HUES64 (cell line): ENCODE measurements at regions not wholly inside any gene's neighbourhood (a gene's known extent, or its start where the extent isn't known, plus 50 kb on each side); places are given as distances from the start of the nearest gene placed in this dataset.

Experiments used
- H3K27ac ChIP-seq: 2 replicates; pipeline ENCODE4 v1.7.0; 2013; ENCODE audit warnings: low read depth, low read length, inconsistent platforms
- H3K27me3 ChIP-seq: 2 replicates; pipeline ENCODE4 v1.6.1; 2013; ENCODE audit warnings: mild to moderate bottlenecking, low read length; ENCODE audit not compliant: insufficient read depth
- H3K36me3 ChIP-seq: 2 replicates; pipeline ENCODE4 v1.6.1; 2013; ENCODE audit warnings: mild to moderate bottlenecking, low read length; ENCODE audit not compliant: insufficient read depth
- H3K4me1 ChIP-seq: 2 replicates; pipeline ENCODE4 v1.6.1; 2013; ENCODE audit warnings: mild to moderate bottlenecking, low read length, moderate library complexity; ENCODE audit not compliant: insufficient read depth
- H3K4me3 ChIP-seq: 2 replicates; pipeline ENCODE4 v1.5.1; 2013; ENCODE audit warnings: mild to moderate bottlenecking, low read length, moderate library complexity
- H3K9ac ChIP-seq: 2 replicates; pipeline ENCODE4 v1.6.1; 2013; ENCODE audit warnings: mild to moderate bottlenecking, low read depth, low read length
- H3K9me3 ChIP-seq: 2 replicates; pipeline ENCODE4 v1.6.1; 2013; ENCODE audit warnings: low read depth, low read length; ENCODE audit not compliant: insufficient read depth
- WGBS: fragments of 150-250, 120-280 bp; methylation state at CpG from one replicate; pipeline ENCODE4 v1.1.7; 2013; ENCODE audit warnings: missing lambda C conversion rate; 5-methylcytosine and 5-hydroxymethylcytosine counted together

GRCh38 chr20:12764851-12765250 is 243.9 kb upstream of the SPTLC3 start:
- Histone ChIP-seq H3K4me3 (no peak overlapping the region), H3K27ac (no peak overlapping the region), H3K36me3 (peaks cover 33% of the 10 kb centered on the region), H3K9ac (no peak overlapping the region), H3K27me3 (no peaks in the 10 kb centered on the region), H3K9me3 (no peaks in the 10 kb centered on the region), H3K4me1 (peaks cover 24% of the 10 kb centered on the region)
- WGBS: no CpG with 5 or more reads among the region's 1 CpG

GRCh38 chr20:12773936-12774335 is 234.8 kb upstream of the SPTLC3 start:
- H3K4me3 ChIP-seq: no peak overlapping the region
- 0 out of 2 replicates have a peak, but pooled peaks cover 6% of the 10 kb centered on the region for H3K4me1 ChIP-seq
- WGBS: 98% methylated on average over 2 of the region's 2 CpGs
- H3K36me3 ChIP-seq: no peaks in the 10 kb centered on the region
- H3K27ac ChIP-seq: no peak overlapping the region
- H3K27me3 ChIP-seq: no peaks in the 10 kb centered on the region
- no peak overlapping the region for H3K9ac ChIP-seq
- no peaks in the 10 kb centered on the region for H3K9me3 ChIP-seq

- Histone ChIP-seq H3K4me3 (no peak overlapping the region), H3K9me3 (no peaks in the 10 kb centered on the region), H3K4me1 (0 out of 2 replicates have a peak, but pooled peaks cover 6% of the 10 kb centered on the region), H3K27me3 (no peaks in the 10 kb centered on the region), H3K9ac (no peak overlapping the region), H3K36me3 (no peaks in the 10 kb centered on the region), H3K27ac (no peak overlapping the region)
- WGBS: 95% methylated on average over 5 of the region's 5 CpGs
These were observed 233.7 kb upstream of the SPTLC3 start for GRCh38 chr20:12775041-12775440.

GRCh38 chr20:12777016-12777415 is 231.8 kb upstream of the SPTLC3 start:
- no peak overlapping the region for H3K27ac ChIP-seq
- no peaks in the 10 kb centered on the region for H3K9me3 ChIP-seq
- WGBS: 100% methylated on average over 5 of the region's 5 CpGs
- H3K36me3 ChIP-seq: no peaks in the 10 kb centered on the region
- 0 out of 2 replicates have a peak, but pooled peaks cover 6% of the 10 kb centered on the region for H3K4me1 ChIP-seq
- no peak overlapping the region for H3K9ac ChIP-seq
- no peaks in the 10 kb centered on the region for H3K27me3 ChIP-seq
- no peak overlapping the region for H3K4me3 ChIP-seq

- peaks cover 3% of the 10 kb centered on the region; the same call in 1 of the 2 replicates for H3K4me1 ChIP-seq
- no peak overlapping the region for H3K4me3 ChIP-seq
- H3K9me3 ChIP-seq: no peaks in the 10 kb centered on the region
- no peaks in the 10 kb centered on the region for H3K27me3 ChIP-seq
- H3K27ac ChIP-seq: no peak overlapping the region
- H3K9ac ChIP-seq: no peak overlapping the region
- no peaks in the 10 kb centered on the region for H3K36me3 ChIP-seq
- 92% methylated on average over 3 of the region's 5 CpGs for WGBS
These were observed 222.5 kb upstream of the SPTLC3 start for GRCh38 chr20:12786276-12786675.

GRCh38 chr20:12788632-12789299 is 220.0 kb upstream of the SPTLC3 start:
- Histone ChIP-seq H3K4me1 (peaks cover 3% of the 10 kb centered on the region; the same call in 1 of the 2 replicates), H3K4me3 (no peak overlapping the region), H3K9ac (no peak overlapping the region), H3K36me3 (no peaks in the 10 kb centered on the region), H3K27me3 (no peaks in the 10 kb centered on the region), H3K27ac (no peak overlapping the region), H3K9me3 (no peaks in the 10 kb centered on the region)
- 90% methylated on average over 8 of the region's 8 CpGs for WGBS

GRCh38 chr20:12790859-12791258 is 217.9 kb upstream of the SPTLC3 start:
- Histone ChIP-seq H3K27ac (no peak overlapping the region), H3K9me3 (no peaks in the 10 kb centered on the region), H3K4me1 (peaks cover 3% of the 10 kb centered on the region; the same call in 1 of the 2 replicates), H3K27me3 (no peaks in the 10 kb centered on the region), H3K9ac (no peak overlapping the region), H3K4me3 (no peak overlapping the region), H3K36me3 (no peaks in the 10 kb centered on the region)
- 90% methylated on average over 1 of the region's 1 CpG for WGBS

- H3K27me3 ChIP-seq: no peaks in the 10 kb centered on the region
- peaks cover 6% of the 10 kb centered on the region; the same call in 1 of the 2 replicates for H3K4me1 ChIP-seq
- 69% methylated on average over 4 of the region's 4 CpGs for WGBS
- H3K9ac ChIP-seq: no peak overlapping the region
- H3K9me3 ChIP-seq: no peaks in the 10 kb centered on the region
- no peaks in the 10 kb centered on the region for H3K36me3 ChIP-seq
- H3K27ac ChIP-seq: no peak overlapping the region
- no peak overlapping the region for H3K4me3 ChIP-seq
These were observed 210.5 kb upstream of the SPTLC3 start for GRCh38 chr20:12798286-12798685.

GRCh38 chr20:12808006-12808567 is 200.7 kb upstream of the SPTLC3 start:
- Histone ChIP-seq H3K4me3 (no peak overlapping the region), H3K9ac (no peak overlapping the region), H3K4me1 (no peaks in the 10 kb centered on the region), H3K36me3 (no peaks in the 10 kb centered on the region), H3K9me3 (no peaks in the 10 kb centered on the region), H3K27me3 (no peaks in the 10 kb centered on the region), H3K27ac (no peak overlapping the region)
- WGBS: 100% methylated on average over 2 of the region's 2 CpGs

GRCh38 chr20:12815231-12815768 is 193.5 kb upstream of the SPTLC3 start:
- H3K9ac ChIP-seq: no peak overlapping the region
- WGBS: 90% methylated on average over 2 of the region's 2 CpGs
- no peak overlapping the region for H3K4me3 ChIP-seq
- H3K4me1 ChIP-seq: no peaks in the 10 kb centered on the region
- no peaks in the 10 kb centered on the region for H3K9me3 ChIP-seq
- no peak overlapping the region for H3K27ac ChIP-seq
- H3K27me3 ChIP-seq: no peaks in the 10 kb centered on the region
- no peaks in the 10 kb centered on the region for H3K36me3 ChIP-seq

GRCh38 chr20:12815778-12816408 is 192.9 kb upstream of the SPTLC3 start:
- no peaks in the 10 kb centered on the region for H3K27me3 ChIP-seq
- H3K27ac ChIP-seq: no peak overlapping the region
- H3K9me3 ChIP-seq: no peaks in the 10 kb centered on the region
- H3K9ac ChIP-seq: no peak overlapping the region
- H3K4me3 ChIP-seq: no peak overlapping the region
- no peaks in the 10 kb centered on the region for H3K36me3 ChIP-seq
- 96% methylated on average over 2 of the region's 3 CpGs for WGBS
- H3K4me1 ChIP-seq: no peaks in the 10 kb centered on the region
